ENCODE measurements at regions not wholly inside any gene's neighbourhood (a gene's known extent, or its start where the extent isn't known, plus 50 kb on each side); places are given as distances from the start of the nearest gene placed in this dataset.

GRCh38 chr14:71366861-71367260, 459.6 kb downstream of the PCNX1 start:
- no TSS peak for BruUV-seq (replicated peaks)
- TF ChIP-seq USF2 (IDR thresholded peaks at IDR 0.05; ENCODE audit: low read depth, low read length) = no peak
- TF ChIP-seq POLR2A (IDR thresholded peaks at IDR 0.05; ENCODE audit: low read depth, low read length) = no peak
- TF ChIP-seq SMC3 (IDR thresholded peaks at IDR 0.05; ENCODE audit: low read depth, low read length) = no peak
- TF ChIP-seq CEBPB (IDR thresholded peaks at IDR 0.05; ENCODE audit: low read depth, low read length) = no peak
- TF ChIP-seq FOS (IDR thresholded peaks at IDR 0.05; ENCODE audit: low read depth, low read length) = no peak
- TF ChIP-seq RAD21 (IDR thresholded peaks at IDR 0.05; ENCODE audit: low read length) = no peak
- TF ChIP-seq RFX5 (IDR thresholded peaks at IDR 0.05; ENCODE audit: low read depth, low read length) = no peak
- H3K9me1 ChIP-seq (ENCODE audit: insufficient read depth, low read length) = peaks cover 11% of the 10 kb centered on the region
- no peak overlapping the region for H2AK5ac ChIP-seq (ENCODE audit: low read depth, low read length)
- H3K9ac ChIP-seq (ENCODE audit: low read depth, low read length) = no peak overlapping the region
- H3K9me3 ChIP-seq (ENCODE audit: control insufficient read depth, insufficient read depth, low read length) = no peaks in the 10 kb centered on the region
- no peak overlapping the region for H2BK15ac ChIP-seq (ENCODE audit: low read depth, low read length)
- H4K20me1 ChIP-seq (ENCODE audit: insufficient read depth, low read length) = no peaks in the 10 kb centered on the region; the same call in 1 of the 2 replicates
- intact Hi-C loops (cut with micrococcal nuclease) = no loop called here
- H2BK20ac ChIP-seq (ENCODE audit: low read depth, low read length) = no peak overlapping the region
- H3K18ac ChIP-seq (ENCODE audit: low read depth, low read length) = no peak overlapping the region
- DNase-seq = no peak
- in situ Hi-C loops (cut with MboI; ENCODE audit: low sequenced_read_pairs) = no loop called here
- H3K56ac ChIP-seq (ENCODE audit: extremely low read depth, insufficient read depth, low read length) = no peak overlapping the region
- no peak overlapping the region for H2AK9ac ChIP-seq (replicated peaks; ENCODE audit: low read depth, low read length, poor library complexity)
- H2BK5ac ChIP-seq (ENCODE audit: low read depth, low read length, poor library complexity, severe bottlenecking) = no peak overlapping the region
- no peaks in the 10 kb centered on the region for H3K36me3 ChIP-seq (ENCODE audit: control insufficient read depth, insufficient read depth, low read length)
- no peak overlapping the region for H3K4me2 ChIP-seq (ENCODE audit: low read depth, low read length)
- ChIA-PET CTCF (interaction anchor here (0.6 kb wide), 4 partner anchors 18 to 1166 kb away, joined by 3 to 6 read pairs (median 4); no protein-coding TSS in a partner anchor), POLR2A (ENCODE audit: unreplicated experiment) (no interaction called here)
- H3K14ac ChIP-seq (replicated peaks; ENCODE audit: low read depth, low read length) = no peak overlapping the region
- dilution Hi-C loops (cut with HindIII; ENCODE audit: low sequenced_read_pairs, unreplicated experiment) = no loop called here
- no peak overlapping the region for H2AFZ ChIP-seq (replicated peaks; ENCODE audit: low read length, poor library complexity)
- no peak overlapping the region for H3K23ac ChIP-seq (ENCODE audit: low read depth, low read length)
- no peak overlapping the region for H3K4me3 ChIP-seq (ENCODE audit: insufficient read depth, low read depth, low read length)
- H4K5ac ChIP-seq (ENCODE audit: low read depth, low read length) = no peak overlapping the region
- no peak overlapping the region for H3K4ac ChIP-seq (ENCODE audit: low read depth, low read length)
- no peak overlapping the region for H4K91ac ChIP-seq (ENCODE audit: insufficient read depth, low read depth, low read length)
- H3K27me3 ChIP-seq (ENCODE audit: control insufficient read depth, insufficient read depth, low read length) = no peaks in the 10 kb centered on the region
- H3K4me1 ChIP-seq (ENCODE audit: control insufficient read depth, insufficient read depth, low read length) = peaks cover 11% of the 10 kb centered on the region
- no peak overlapping the region for H2BK120ac ChIP-seq (ENCODE audit: low read depth, low read length)
- peaks cover 18 to 55% of the 10 kb centered on the region in 2 experiments for H3K79me1 ChIP-seq (ENCODE audit: low read depth in 1 of 2, low read length in 2 of 2)
- ATAC-seq (ENCODE audit: low read depth) = no peak
- no peak overlapping the region; a peak in 1 of 4 replicates for H4K8ac ChIP-seq (ENCODE audit: low read depth in 2 of 2, low read length in 2 of 2)
- H3K27ac ChIP-seq (ENCODE audit: insufficient read depth, low read length) = no peak overlapping the region
- WGBS, 2 experiments (ENCODE audit: extremely low coverage in 2 of 2, insufficient read length in 1 of 2) = no CpG with 5 or more reads among the region's 4 CpGs
